HG03558 (cell line): ENCODE measurements at regions not wholly inside any gene's neighbourhood (a gene's known extent, or its start where the extent isn't known, plus 50 kb on each side); places are given as distances from the start of the nearest gene placed in this dataset.

Experiments
- ATAC-seq: cut with Tn5 transposase; IDR thresholded peaks from one replicate; pipeline ENCODE4 v1.9.1; 2021; ENCODE audit warnings: moderate number of reproducible peaks; ENCODE audit not compliant: unreplicated experiment; ENCODE audit errors: extremely low read depth

- no peak for ATAC-seq
These were observed 260.7 kb downstream of the SYK start for GRCh38 chr9:91062281-91062680.

GRCh38 chr9:91063471-91063870 lies 261.9 kb downstream of the SYK start:
- ATAC-seq: no peak

DNA sequence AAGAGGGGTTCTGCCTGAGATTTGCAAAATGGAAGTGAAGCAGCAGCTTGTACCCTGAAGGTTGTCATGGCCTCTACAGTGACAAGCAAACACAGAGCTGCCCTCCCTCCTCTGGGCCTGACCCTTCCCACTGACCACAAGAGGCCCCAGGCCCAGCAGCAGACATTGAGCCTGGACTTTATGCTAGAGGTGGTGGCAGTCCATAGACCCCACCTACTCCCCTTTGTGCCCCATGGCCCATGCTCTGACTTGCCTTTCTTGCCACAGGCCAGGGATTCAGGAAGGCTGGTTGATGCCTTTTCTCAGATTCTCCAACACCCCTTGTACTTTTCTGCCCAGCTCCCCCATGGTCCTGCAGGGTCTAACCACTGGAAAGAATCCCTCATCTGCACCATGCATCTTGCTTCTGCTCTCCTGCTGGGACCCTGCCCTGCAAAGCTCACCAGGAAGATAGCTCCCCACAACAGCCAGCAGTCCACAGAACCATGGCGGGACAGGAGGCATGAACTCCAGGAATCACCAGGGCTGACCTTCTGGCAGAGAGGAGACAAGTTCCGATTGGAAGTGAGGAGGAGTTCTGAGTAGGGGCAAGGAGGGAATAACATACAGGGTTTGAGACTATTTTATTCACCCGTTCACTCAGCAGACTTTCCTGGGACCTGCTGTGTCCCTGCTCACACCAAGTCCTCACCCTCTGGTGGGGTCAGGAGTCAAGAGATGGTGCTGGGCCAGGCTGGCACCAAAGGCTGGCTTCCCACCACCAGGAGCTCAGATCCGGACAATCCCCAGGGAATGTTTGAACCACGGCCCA lies 263.8 kb downstream of the SYK start:
- no peak for ATAC-seq

- no peak for ATAC-seq
These were observed 264.4 kb downstream of the SYK start for GRCh38 chr9:91066042-91066415.

DNA sequence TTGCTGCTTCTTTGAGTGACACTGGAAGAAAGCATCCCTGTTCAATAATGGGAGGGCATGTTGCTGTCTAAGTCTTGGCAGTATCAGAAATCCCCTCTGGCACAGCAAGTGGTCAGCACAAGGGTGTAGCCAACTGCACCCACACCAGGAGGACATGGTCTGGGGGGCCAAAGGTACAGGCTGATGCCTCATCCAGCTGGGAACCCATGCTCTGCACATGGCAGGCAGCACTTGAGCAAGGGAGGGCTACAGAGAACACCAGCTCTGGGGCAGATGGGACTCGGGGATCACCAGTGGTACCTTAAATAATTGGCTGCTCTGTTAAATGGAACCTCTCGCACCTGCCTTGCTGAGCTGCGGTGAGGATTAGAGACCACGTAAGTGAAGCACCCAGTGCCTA lies 265.2 kb downstream of the SYK start:
- ATAC-seq: no peak

GRCh38 chr9:91067306-91067860 lies 265.8 kb downstream of the SYK start:
- ATAC-seq: no peak

- ATAC-seq: no peak
These were observed 269.8 kb downstream of the SYK start for GRCh38 chr9:91071184-91071990.

DNA sequence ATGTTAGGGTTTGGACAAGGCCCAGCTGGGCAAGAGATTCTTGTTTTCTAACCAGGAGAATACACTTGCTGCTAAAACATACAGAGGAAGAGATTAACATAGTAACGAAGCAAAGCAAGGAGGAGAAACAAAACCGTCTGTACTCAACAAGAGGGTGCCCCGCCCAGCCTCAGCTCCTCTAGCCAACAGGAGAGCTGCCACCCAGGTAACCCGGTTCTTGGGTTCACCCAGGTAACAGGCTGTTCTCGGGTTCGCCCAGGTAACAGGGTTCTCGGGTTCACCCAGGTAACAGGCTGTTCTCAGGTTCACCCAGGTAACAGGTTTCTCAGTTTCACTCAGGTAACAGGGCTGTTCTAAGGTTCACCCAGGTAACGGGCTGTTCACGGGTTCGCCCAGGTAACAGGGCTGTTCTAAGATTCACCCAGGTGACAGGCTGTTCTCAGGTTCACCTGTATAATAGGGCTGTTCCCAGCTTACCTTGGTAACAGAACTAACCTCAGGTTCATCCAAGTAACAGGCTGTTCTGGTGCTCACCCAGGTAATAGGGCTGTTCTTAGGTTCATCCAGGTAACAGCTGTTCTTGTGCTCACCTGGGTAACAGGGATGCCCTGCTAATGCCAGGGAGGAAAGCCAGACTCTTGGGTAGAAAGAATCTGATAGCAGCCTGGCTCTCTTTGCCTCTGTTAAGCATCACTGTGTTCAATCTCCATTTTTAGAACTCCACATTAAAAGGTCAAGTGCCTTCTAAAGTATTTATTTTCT lies 271.6 kb downstream of the SYK start:
- no peak for ATAC-seq

GRCh38 chr9:91073811-91074771 lies 272.5 kb downstream of the SYK start:
- ATAC-seq: no peak

GRCh38 chr9:91074866-91075265 lies 273.2 kb downstream of the SYK start:
- ATAC-seq: no peak

GRCh38 chr9:91075279-91075678 lies 273.7 kb downstream of the SYK start:
- ATAC-seq: no peak

- ATAC-seq: no peak
These were observed 276.2 kb downstream of the SYK start for GRCh38 chr9:91077624-91078368.

- ATAC-seq: no peak
These were observed 276.7 kb downstream of the SYK start for GRCh38 chr9:91078369-91078695.

DNA sequence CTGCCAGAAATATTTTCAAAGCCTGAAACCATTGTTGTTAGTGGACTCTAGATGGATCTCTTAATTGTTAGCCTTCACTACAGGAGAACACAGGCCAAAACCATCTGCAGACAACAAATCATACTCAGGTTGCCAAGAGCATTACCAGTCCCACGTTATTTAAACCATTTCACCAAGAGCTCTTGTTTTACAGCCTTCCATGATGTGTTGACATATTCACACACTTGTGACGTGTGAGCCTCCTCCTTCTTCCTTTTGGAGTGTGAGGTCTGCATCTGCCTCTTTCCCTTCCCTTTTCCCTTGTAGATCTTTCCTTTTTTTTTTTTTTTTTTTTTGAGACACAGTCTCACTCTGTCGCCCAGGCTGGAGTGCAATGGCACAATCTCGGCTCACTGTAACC lies 279.0 kb downstream of the AUH start:
- no peak for ATAC-seq

- no peak for ATAC-seq
These were observed 276.7 kb downstream of the AUH start for GRCh38 chr9:91084896-91085516.

DNA sequence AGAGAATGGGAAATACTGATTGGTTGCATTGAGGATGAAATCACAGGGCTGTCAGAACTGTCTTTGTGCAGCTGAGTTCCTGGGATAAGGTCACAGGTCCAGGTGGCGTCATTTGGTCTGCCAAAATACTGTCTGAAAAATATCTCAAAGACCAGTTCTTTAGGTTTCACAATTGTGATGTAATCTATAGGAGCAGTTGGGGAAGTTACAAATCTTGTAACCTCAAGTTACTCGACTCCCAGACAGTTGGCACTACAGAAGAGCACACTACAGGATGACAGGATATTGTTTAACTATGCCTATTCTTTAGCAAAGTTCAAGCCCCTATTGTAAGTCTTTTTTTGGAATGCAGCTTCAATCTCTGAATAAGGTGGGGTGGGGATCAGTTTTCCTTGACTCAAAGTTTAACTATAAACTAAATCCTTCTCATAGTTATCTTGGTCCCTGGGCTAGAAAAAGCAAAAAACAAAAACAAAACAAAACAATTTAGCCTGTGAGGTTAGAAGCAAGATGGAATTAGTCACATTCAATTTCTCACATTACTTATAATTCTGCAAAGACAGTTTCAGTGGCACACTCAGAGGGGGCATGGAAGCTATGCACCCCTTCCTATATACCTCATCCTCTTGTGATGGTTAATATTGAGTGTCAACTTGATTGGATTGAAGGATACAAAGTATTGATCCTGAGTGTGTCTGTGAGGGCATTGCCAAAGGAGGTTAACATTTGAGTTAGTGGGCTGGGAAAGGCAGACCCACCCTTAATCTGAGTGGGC lies 276.0 kb downstream of the AUH start:
- ATAC-seq: no peak

DNA sequence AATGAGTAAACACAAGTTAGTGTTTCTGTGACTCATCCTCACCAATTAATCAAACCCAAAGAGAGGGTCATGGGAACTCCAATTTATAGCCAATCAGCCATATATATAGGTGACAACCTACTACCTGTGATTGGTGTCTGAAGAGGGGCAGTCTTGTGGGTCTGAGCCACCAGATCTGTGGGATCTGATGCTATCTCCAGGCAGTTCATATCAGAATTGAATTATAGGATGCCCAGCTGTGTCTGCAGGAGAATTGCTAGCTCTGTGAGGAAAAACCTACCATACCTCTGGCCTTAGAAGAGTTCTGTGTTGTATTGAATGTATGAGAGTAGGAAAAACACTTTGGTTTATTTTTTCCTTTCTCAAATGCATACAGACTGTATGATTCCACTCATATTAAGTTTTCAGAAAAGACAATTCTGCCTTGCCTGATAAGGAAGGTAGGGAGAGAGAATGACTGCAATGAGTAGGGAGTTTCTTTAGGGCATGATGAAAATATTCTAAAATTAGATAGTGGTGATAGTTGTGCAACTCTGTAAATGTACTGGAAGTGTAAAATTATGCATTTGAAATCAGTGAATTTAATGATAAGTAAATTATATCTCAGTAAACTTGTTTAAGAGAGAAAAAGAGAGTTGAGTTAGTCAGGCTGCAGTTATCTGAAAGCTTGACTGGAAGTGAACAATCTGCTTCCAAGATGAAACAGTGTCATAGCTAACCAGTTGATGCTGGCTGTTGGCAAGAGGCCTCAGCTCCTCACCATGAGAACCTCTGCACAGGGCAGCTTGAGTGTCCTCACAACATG lies 274.9 kb downstream of the AUH start:
- no peak for ATAC-seq
